GM13976 (cell line): ENCODE measurements at regions not wholly inside any gene's neighbourhood (a gene's known extent, or its start where the extent isn't known, plus 50 kb on each side); places are given as distances from the start of the nearest gene placed in this dataset.

Experiments
- DNase-seq: peaks from one replicate; pipeline ENCODE4 v3.0.0; 2012; ENCODE audit warnings: low spot score
- CTCF ChIP-seq: IDR thresholded peaks from 2 replicates; pipeline ENCODE4 v1.5.1; 2012; ENCODE audit warnings: borderline replicate concordance, mild to moderate bottlenecking; ENCODE audit not compliant: insufficient read depth; ENCODE audit errors: extremely low read depth, missing control alignments, control extremely low read depth
- in situ Hi-C: fragments of 300-500 bp; cut with MboI; formaldehyde crosslinking; loops from one replicate; pipeline ENCODE4 v1.12.0; 2022; ENCODE audit warnings: low sequenced_read_pairs, mixed read lengths, inconsistent platforms; ENCODE audit not compliant: unreplicated experiment

- DNase-seq, result no peak
- in situ Hi-C loops, result no loop called here
- no peak for TF ChIP-seq CTCF
Measured at GRCh38 chr2:107430006-107430405, 396.7 kb upstream of the RGPD4 start.

GRCh38 chr2:107430596-107431266 is 396.0 kb upstream of the RGPD4 start:
- in situ Hi-C loops, result no loop called here
- no peak for TF ChIP-seq CTCF
- DNase-seq, result no peak

GRCh38 chr2:107436281-107436680 is 390.4 kb upstream of the RGPD4 start:
- in situ Hi-C loops, result no loop called here
- no peak for DNase-seq
- no peak for TF ChIP-seq CTCF

GRCh38 chr2:107437265-107437664 is 389.4 kb upstream of the RGPD4 start:
- DNase-seq, result no peak
- in situ Hi-C loops, result no loop called here
- no peak for TF ChIP-seq CTCF

- in situ Hi-C loops, result no loop called here
- TF ChIP-seq CTCF, result no peak
- DNase-seq, result no peak
Measured at GRCh38 chr2:107437807-107438206, 388.9 kb upstream of the RGPD4 start.

GRCh38 chr2:107448160-107448559 is 378.5 kb upstream of the RGPD4 start:
- TF ChIP-seq CTCF, result no peak
- DNase-seq, result no peak
- in situ Hi-C loops, result no loop called here
